ENCODE measurements at regions not wholly inside any gene's neighbourhood (a gene's known extent, or its start where the extent isn't known, plus 50 kb on each side); places are given as distances from the start of the nearest gene placed in this dataset.
"Not testable (repeated sequence)": the region's sequence is repeated elsewhere in the genome, so short reads cannot be mapped to it uniquely, and the experiment has no call there.

DNA sequence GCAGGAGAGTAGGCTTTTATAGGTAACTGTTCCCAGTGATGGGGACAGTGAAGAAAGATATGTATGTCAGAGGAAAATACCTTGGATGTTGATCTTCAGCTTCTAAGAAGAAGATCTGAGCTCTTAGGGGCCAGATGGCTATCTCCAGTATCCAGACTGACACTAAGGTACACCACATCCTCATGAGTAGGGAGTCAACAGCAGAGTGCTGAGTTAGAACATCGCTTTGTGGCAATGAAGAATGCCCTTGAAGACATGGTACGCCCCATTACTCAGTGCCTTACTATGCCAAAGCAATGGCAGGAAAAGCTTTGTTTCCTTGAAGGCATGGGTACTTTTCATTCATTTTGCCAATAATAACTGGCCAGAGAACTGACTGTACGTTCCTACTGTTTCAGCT, 263.7 kb downstream of the CEMIP2 start:
- no peak for DNase-seq

DNA sequence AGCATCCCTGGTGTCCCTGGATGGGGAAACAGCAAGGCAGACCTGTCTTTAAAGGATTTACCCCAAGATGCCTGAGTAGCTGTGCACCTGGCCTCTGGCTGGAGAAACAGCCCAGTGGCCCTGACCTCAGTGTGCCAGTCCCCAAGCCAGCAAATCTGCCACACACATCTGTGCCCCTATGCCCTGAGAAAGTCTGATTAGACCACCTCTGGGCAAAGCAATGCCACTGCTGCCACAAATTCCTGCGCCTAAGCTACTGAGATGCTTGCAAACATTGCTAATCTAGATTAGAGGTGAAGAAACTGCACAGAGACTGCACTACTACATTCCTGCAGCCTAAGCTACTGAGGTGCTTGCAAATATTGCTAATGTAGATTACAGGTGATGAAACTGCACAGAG, 269.6 kb downstream of the CEMIP2 start:
- no peak for DNase-seq

DNA sequence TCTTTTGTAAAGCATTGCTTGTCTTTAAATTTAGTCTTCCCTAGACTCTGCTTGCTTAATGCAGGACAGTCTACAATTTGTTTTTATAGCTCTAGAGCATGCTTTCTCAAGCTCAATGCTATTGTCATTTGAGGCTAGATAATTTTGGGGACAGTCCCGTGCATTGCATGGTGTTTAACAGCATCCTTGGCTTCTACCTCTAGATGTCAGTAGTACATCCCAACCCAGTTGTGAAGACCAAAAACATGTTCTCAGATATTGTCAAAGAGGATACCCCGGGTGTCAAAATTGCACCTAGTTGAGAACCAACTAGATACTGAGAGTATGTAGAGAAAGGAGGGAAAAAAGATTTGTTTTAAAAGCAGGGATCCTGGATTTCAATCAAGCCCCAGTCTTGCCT, 277.5 kb downstream of the CEMIP2 start:
- DNase-seq: no peak

DNA sequence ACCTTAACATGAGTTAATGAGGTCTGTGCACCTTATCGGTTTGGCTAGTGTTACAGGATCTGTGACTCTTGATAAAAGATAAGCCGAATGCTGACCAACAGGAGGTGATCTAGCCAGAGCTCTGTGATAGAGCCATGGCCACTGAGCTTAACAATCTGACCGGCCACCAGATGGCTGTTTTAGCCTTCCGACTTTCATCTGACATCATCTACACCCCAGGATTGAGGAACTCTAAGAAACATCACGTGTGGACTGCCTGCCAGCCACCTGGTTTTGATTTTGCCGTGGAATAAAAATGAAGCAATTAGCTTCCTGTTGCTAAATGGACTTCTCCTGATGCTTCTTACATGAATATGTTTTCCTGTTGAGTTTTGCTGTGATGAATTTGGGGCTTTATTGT, 281.3 kb downstream of the CEMIP2 start:
- no peak for DNase-seq

DNA sequence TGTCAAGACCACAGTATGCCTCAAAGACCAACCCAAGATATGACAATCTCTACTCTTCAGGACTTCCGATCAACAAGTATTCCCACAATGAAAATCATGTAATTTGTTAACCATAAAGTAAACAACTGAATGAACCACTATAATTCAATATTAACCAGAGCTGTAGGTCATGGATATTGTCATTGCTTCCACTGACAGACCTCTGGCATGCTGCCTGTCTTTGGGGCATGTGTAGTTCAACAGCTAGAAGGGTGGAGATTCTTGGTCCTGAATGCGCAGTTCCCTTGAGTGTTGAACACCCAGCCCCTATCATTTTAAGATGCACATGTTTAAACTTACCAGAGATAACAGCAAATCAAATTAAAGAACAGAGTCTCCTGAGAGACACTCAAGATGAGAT, 283.0 kb downstream of the CEMIP2 start:
- DNase-seq: no peak

DNA sequence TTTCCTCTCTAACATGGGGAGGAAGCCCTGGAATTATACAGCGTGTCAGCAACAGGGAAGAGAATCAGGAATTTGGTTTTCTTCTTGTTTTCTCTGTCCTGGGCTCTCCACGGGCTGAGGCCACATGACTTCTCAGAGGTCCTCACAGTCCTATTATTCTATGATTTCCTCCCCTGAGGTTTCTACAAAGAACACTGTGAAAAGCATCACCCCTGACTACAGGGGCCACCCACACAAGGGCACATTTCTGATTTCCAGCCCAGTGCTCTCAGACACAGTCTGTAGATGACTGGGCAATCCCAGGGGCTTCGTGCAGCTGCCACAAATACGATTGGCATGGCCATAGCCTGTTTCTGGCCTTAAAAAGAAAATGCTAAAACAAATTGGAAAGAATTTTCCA, 284.9 kb downstream of the CEMIP2 start:
- no peak for DNase-seq

DNA sequence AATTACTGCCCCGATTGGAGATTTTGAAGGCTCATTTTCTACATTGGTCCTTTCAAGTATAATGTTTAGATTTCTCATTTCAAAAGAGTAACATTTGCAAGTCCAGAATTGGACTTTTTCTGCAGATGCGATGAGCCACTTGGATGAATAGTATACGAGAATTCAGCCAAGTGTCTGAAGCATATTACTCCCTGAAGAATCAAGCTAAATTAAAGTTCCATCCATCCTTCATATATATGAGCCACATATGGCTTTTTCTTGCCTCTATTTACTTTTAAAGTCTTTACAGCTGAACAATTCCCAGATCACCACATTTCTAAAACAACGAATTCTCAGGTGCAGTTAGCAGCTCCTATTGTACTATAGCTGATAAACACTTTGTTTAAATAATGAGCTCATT, 288.7 kb downstream of the CEMIP2 start:
- DNase-seq: no peak

DNA sequence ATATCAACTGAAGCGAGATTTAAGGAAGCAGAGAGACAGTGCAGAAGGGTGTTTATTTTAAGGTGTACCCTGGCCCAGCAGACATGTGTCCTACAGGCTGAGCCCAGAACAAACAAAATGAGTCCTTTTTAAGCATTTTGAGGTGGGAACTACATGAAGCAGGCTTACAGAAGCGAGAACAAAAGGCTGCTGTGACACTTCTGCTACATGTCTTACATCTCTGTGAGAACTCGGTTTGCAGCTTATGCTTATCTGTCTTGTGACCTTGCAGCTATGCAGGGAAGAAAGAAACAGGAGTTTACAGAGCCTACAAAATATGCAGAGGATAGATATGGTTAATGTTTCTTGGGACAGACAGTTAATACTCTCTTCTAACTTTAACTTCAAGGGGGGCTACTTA, 295.9 kb downstream of the CEMIP2 start:
- DNase-seq: no peak

DNA sequence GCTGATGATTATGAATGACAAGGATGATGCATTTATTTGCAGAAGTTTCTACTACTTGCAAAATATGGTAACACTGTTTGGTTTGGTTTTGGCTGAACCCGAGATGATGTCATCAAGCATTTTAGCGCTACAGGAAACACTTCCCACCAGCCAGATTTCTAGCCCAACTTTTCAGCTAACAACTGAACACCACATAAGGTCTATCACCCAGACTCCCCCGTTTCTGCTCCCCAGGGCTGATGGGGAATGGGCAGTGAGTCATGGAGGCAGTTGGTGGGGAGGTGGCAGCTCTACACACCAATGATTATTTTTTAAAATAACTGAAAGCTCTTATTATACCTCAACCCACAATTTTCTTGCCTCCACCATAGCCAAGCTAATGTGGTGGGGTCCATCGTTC, 302.9 kb downstream of the CEMIP2 start:
- no peak for DNase-seq

DNA sequence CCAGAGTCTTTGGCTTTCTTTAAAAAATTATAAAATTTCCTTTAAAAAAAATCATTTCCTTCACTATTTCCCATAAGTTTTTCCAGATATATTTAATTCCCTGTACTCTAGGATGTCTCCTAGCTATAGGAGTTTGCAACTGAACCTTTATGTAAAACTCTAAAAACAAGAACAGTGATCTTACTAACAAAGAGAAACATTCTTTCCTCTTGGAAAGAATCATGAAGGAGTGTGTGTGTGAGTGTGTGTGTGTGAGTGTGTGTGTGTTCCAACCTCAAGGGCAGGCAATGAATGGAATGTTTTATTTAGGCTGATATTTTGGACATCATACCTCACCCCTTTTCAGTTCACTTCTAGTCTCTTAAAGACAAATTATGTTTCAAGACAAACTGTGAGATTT, 309.2 kb downstream of the CEMIP2 start:
- DNase-seq: no peak

DNA sequence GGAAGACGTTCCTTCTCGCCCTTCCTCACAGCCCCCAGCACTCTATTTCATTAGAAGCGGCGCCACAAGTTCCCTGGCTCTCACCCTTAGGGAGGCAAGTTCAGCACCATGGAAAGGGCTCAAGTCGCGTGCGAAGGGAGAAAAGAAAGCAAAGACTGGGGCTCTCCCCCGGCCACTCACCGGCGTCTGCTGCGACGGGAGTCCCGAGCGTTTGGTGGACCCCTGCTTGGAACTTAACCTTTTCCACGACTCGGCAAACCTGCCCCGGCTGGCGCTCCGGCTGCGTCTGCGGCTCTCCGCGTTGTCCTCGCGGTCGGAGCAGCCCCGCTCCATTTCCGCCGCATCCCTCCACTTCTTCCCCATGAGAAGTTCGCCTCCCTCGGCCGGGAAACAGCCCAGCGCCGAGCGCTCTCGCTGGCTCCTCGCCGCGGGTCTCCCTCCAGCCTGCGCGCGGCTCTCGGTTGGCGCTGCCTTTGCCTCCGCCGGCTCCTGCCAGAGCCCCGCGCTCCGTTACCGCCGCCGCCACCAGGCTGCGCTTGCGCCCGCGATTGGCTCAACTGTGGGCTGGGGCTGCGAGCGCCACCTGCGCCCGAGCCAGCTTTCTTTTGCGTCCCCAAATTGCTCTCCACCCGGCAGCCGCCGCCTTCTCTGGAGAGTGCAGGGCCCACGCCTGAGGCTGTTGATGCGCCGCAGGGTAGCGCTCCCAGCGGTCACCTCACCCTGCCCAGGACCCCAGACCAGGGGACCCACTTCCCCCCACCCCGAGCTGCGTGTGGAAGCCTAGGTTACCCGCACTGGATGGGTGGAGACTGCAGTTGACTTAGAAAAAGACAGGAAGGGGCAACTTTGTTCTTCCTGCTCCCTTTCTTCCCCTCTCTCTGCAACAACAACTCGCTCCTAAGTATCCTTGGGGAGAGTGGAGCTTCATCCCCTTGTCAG, 321.6 kb downstream of the CEMIP2 start:
- no peak for DNase-seq

DNA sequence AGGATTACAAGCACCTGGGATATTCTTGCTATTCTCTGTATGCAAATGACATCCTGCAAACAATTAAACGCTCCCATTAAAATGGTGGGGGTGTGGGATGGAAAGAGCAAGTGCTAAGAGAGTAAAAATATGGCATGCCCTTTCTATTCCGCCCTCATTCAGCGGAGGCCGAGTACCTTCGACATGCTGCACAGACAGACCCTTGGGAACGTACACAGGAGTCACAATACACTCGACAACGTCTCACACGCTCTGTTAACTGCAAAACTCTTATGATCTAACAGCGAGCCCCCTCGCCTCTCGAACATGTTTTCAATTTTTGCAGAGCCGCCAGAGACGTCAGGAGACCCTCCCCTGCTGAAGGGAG, 322.2 kb downstream of the CEMIP2 start:
- no peak for DNase-seq

DNA sequence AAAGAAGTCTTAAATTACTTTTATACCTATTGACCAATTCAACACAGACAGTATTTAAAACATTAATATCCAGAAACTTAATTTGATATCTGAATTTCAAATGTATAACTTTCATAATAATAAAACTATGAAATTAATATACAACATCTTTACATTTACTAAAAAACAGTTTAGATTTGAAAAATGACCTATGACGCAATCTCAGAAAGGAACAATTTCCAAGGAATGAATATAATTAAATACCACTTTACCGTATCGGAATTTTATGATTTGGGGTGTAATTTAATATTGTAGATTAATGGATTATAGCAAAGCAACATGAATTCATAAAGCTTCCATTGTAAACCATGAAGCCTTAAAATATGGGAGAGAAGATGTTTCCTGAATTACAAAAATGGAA, 321.5 kb upstream of the TRPM3 start:
- no peak for DNase-seq

DNA sequence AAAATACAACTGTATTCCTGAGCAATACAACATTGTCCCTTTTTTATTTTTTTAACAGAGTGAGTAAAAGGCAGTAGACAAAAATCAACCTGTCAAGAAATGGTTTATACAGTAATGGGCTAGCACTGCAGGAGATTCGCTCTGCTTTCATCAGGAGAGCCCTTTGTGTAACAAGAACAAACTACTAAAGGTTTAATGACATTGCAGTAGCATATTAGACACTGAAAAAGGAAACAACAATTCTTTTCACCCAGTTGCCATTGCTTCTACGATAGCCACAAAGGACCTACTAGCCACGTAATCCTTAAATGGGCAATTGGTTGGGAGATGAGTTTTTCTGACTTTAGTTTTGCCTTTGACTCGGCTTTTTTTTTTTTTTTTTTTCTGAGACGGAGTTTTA, 319.8 kb upstream of the TRPM3 start:
- no peak for DNase-seq

DNA sequence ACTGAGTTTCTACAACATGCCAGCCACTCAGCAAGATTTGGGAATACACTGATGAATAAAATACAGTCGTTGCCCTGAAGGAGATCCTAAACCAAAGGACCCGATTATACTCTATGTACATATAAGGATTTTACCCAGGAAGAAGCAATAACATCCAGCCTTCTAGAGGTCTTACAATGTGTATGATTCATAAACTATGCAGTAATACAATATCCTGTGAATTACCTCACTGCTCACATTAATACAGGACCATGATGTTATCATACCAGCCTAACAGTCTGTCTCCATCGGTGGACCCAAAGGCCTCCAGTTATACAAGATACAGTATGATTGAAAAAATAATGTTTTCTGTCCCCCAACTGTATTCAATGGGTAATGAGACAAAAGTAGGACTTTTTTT, 310.5 kb upstream of the TRPM3 start:
- DNase-seq: no peak

DNA sequence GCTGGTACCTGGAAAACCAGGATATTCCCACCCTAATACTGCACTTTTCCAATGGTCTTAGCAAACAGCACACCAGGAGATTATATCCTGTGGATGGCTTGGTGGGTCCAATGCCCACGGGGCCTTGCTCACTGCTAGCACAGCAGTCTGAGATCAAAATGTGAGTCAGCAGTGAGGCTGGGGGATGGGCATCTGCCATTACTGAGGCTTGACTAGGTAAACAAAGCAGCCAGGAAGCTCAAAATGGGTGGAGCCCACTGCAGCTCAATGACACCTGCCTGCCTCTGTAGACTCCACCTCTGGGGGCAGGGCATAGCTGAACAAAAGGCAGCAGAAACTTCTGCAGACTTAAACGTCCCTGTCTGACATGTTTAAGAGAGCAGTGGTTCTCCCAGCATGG, 285.9 kb upstream of the TRPM3 start:
- DNase-seq: not testable (repeated sequence)

DNA sequence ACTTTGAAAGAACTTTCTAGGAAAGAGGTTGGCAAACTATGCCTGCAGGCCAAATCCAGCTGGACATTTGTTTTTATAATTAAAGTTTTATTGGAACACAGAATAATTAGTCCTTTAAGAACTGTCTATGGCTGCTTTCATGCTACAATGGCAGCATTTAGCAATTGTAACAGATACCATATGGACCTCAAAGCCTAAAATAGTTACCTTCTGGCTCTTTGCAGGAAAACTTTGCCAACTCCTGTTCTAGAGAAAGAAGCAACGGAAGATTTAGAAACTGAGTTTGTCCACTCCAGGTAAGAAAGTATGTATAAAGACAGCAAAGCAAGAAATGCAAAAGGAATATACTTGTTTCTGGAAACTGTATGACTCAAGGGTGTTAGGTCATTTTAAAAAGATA, 281.7 kb upstream of the TRPM3 start:
- DNase-seq: no peak

DNA sequence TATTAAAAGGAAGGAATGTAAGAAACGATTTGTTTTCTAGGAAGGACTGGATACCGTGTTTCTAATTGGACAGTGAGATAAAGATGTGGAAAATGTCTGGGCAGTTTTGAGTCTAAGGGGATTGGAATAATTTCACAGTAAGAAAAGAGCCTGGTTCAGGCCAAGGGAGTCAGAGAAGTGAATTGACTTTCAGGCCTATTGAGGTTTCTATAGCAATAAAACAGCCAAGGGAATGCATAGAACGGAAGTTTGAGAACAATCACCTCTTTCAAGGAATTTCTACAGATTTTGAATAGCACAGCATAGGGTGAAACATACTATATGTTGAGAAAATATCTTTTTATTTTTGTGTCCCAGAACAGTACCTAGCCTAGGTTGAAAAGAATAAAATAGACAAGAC, 271.6 kb upstream of the TRPM3 start:
- DNase-seq: no peak

DNA sequence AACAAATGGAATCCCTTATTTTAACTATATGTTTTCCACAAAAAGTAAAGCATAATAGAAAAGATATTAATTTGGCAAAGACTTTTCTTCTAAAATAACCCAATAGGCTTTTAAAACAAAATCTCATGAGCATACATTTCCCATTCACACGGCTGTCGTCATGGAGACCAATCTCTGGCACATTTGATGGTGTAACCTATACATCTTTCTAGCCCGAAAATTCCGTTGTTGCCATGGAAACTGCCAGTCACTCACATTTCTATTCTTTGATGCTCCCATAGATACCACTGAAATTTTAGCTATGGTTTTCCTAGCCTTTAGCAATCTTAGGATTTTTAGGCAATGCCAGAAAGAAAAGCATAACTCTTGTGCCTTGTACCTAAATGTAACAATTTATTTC, 262.9 kb upstream of the TRPM3 start:
- DNase-seq: no peak

DNA sequence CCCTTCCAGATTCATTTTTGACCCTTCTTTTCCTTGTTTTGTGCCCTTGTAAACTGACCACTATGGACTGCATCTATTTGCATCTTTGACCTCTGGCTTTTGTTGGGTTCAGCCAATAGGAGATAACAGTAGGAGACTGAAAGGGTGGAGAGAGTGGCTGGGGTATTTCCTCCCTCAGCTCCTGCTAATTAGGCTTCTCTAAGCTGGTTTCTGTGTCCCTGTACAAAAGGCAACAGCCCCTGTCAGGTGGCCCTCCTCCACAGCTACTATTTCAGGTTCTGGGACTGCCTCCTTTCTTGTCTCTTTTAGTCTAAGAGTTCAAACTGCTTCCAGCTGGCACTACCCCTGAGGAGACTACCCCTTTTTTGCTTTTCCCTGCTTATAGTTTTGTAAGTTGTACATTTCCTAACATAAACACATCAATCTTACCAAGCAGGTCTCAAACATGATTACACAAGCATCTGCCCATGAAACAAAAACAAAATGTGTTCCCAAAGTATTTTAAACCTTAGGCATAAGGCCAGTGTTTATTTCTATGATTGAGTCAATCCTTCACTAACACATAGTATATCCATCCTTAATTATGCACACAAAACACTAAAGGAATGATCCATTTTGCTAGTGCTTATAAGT, 262.0 kb upstream of the TRPM3 start:
- DNase-seq: no peak

DNA sequence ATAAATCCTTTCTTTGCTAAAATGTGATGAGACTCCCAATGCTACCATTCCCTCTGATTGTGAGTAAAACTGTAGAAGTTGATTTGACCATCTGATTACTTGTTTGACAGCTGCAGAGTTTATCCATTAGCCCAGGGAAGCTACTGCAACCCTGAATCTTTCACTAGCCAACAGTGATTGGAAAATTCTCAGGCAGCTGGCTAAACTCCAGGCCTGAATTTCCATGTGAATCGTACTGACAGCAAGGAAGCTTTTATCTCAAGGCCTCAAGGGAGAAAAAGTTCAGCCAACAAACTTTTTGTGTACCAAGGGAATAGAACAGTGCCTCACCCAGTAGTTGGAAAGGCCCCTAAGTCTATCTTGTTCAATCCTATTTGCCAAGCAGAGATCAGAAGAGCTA, 246.7 kb upstream of the TRPM3 start:
- no peak for DNase-seq

DNA sequence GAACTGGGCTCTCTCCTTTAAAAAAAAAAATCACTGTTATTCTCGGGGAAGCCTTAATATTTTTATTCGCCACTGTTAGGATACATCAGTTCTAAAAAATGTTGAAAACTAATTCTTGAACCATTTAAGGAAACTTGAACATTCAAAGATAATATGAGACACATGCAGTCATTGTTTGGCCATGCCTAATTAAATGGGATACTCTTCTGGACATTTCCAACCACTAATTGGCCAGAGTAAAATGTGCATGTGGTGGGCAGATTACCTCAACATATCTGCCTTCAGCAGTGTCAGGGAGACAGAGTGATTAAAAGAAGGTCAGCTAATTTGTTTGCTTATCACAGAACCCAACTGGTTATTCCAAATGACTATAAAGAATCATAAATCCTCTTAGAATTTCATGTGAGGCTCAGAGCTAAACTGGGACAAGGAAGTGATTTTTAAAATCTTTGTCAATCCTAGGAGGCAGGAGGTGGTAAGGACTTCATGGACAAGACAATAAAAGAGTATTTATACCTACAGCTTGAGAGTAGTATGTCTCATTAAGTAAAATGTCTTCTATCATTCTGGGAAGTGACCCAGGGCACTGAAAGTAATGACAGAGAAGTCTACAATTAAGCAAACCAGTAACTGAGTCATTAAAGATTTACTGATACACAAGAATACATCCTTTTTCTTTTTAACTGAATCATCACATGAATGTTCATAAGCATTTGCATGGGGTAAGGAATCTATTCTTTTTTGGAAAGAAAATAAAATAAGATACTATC, 242.9 kb upstream of the TRPM3 start:
- no peak for DNase-seq

DNA sequence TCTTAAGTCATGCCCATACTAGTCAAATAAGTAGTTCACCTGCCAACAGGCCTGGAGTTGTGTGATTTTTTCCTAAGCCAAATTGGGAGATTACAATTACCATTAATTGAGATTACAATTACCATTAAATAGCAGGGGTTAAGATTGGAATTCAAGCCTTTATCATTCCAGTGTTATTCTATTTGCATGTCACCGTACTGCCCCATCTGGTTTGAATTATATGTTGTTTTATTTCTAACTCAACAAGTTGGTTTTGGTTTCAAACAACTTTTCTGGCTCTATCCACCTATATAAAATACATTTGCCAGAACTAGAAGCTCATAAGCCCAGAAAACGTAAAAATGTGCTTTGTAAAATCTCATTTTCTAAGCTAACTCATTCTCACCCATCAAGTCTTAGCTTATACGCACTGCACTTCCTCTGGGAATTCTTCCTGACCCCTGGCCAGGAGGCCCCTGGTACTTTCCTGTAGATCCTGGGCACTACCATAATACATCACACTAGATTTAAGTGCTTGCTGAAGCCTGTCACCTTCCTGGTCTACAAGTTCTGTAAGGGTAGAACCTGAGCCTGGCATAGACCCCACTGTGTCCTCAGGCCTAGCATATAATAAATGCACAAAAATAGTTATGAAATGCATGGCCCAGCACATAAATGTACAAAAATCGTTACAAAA, 242.0 kb upstream of the TRPM3 start:
- no peak for DNase-seq

Data from CD4-positive, alpha-beta T cell treated with Interleukin-6 for 4 hours (primary cell).